ENCODE measurements at regions not wholly inside any gene's neighbourhood (a gene's known extent, or its start where the extent isn't known, plus 50 kb on each side); places are given as distances from the start of the nearest gene placed in this dataset.

GRCh38 chr12:13428538-13429265 is 232.2 kb downstream of the EMP1 start:
- no peak for TF ChIP-seq CTCF (IDR thresholded peaks at IDR 0.05)
- TF ChIP-seq POLR2A (IDR thresholded peaks at IDR 0.05): no peak
- no peak for TF ChIP-seq POLR2AphosphoS5 (IDR thresholded peaks at IDR 0.05)
